ENCODE measurements at regions not wholly inside any gene's neighbourhood (a gene's known extent, or its start where the extent isn't known, plus 50 kb on each side); places are given as distances from the start of the nearest gene placed in this dataset.

DNA sequence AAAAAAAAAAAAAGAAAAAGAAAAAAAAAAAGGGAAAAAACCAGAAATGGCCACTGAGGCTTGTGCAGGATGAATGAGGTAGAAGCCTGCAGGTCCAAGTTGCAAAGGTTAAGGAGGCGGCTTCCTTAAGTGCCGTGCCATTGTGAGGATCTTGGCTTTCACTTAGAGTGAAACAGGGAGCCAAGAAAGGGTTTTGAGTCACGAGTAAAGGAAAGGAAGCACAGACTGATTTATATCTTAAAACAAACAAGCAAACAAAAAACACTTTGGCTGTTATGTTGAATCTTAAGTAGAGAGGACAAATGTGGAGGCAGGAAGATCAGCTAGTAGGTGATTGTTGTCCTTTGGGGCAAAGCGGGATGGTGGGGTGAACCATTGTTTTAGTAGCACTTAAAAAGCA lies 749.7 kb upstream of the SOX11 start:
- TF ChIP-seq, protein P1, sequence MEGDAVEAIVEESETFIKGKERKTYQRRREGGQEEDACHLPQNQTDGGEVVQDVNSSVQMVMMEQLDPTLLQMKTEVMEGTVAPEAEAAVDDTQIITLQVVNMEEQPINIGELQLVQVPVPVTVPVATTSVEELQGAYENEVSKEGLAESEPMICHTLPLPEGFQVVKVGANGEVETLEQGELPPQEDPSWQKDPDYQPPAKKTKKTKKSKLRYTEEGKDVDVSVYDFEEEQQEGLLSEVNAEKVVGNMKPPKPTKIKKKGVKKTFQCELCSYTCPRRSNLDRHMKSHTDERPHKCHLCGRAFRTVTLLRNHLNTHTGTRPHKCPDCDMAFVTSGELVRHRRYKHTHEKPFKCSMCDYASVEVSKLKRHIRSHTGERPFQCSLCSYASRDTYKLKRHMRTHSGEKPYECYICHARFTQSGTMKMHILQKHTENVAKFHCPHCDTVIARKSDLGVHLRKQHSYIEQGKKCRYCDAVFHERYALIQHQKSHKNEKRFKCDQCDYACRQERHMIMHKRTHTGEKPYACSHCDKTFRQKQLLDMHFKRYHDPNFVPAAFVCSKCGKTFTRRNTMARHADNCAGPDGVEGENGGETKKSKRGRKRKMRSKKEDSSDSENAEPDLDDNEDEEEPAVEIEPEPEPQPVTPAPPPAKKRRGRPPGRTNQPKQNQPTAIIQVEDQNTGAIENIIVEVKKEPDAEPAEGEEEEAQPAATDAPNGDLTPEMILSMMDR (IDR thresholded peaks at IDR 0.05; ENCODE audit: insufficient read depth, low read length, poor library complexity, severe bottlenecking), result no peak
- no peak for TF ChIP-seq EZH2phosphoT487 (conservative IDR thresholded peaks at IDR 0.05; ENCODE audit: low read length)
